Activated CD8-positive, alpha-beta memory T cell treated with anti-CD3 and anti-CD28 coated beads, Interleukin-2, amount 50 U/mL, for 24 hours (primary cell): ENCODE measurements at regions not wholly inside any gene's neighbourhood (a gene's known extent, or its start where the extent isn't known, plus 50 kb on each side); places are given as distances from the start of the nearest gene placed in this dataset.
"Not testable (repeated sequence)": the region's sequence is repeated elsewhere in the genome, so short reads cannot be mapped to it uniquely, and the experiment has no call there.

ENCODE experiments used
- DNase-seq: peaks from one replicate; pipeline ENCODE4 v3.0.0-alpha.2; 2020; ENCODE audit errors: extremely low read depth

- DNase-seq = no peak
Observed at GRCh38 chr11:115606498-115607220, 102.4 kb upstream of the CADM1 start.

- DNase-seq = no peak
Observed at GRCh38 chr11:115605871-115606497, 101.8 kb upstream of the CADM1 start.

- DNase-seq = not testable (repeated sequence)
Observed at GRCh38 chr11:115605397-115605796, 101.2 kb upstream of the CADM1 start.

DNA sequence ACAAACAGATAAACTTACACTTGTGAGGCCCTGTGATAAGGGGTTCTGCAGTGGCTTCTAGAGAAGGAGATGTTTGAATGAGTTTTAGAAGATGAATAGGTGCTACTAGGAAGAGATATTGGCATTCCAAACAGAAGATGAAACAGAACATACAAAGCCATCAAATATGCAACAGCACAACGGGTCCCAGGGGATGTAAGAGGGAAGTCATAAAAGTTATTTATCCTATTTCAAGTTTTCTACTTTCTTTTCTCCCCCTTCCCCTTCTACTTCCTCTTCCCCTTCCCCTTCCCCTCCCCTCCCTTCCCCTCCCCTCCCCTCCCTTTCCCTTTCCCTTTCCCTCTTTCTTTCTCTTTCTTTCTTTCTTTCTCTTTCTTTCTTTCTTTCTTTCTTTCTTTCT is 94.9 kb upstream of the CADM1 start:
- no peak for DNase-seq

GRCh38 chr11:115598257-115598901 is 94.2 kb upstream of the CADM1 start:
- no peak for DNase-seq

DNA sequence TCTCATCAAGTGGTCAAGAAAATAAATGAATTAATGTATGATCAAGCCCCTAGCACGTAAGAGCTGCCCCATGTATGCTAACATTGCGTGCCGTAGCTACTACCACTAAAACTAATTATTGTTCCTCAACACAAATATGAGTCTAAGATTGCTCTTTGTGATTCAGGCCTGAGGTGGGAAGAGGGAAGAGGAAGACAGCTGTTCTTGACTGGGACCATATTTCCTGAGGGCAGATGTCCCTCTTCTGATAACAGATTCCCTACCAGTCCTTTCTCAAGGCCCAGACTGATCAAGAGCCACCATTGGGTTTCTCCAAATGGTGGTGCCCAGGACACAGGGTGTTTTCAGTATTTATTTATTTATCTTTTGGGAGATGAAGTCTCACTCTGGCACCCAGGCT is 87.2 kb upstream of the CADM1 start:
- DNase-seq = no peak

- DNase-seq = no peak
Observed at GRCh38 chr11:115590254-115590653, 86.0 kb upstream of the CADM1 start.

GRCh38 chr11:115587718-115588342 is 83.6 kb upstream of the CADM1 start:
- no peak for DNase-seq

DNA sequence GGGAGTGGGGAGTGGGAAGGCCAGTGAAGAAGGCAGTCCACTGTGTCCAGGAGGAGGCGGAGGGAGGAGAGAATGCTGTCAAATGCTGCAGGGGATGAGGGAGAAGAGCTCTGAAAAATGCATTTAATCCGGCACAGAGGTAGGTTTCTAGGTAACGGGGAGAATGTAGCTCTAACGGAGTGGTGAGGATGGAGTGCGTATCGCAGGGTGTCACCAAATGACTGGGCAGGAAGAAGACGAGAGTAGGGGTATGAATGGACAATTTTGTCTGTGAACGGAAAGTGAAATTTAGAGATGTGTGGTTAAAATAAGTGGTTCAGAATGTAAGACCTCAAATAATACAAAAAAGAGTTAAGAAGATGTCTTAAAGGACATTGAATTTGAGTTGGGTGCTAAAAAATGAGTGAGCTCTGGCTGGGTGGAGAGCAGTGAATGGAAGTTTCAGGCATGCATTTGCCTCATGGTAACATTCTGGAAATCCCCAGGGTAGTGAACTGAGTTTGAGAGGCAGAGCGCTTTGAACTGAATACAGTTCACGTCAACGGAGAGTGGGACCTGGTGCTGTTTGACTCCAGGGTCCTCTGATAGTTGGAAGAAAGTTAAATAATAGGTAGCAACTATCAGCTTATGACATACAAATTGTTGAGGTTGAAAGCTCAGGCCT is 81.3 kb upstream of the CADM1 start:
- DNase-seq = no peak

GRCh38 chr11:115581871-115582639 is 77.8 kb upstream of the CADM1 start:
- no peak for DNase-seq

DNA sequence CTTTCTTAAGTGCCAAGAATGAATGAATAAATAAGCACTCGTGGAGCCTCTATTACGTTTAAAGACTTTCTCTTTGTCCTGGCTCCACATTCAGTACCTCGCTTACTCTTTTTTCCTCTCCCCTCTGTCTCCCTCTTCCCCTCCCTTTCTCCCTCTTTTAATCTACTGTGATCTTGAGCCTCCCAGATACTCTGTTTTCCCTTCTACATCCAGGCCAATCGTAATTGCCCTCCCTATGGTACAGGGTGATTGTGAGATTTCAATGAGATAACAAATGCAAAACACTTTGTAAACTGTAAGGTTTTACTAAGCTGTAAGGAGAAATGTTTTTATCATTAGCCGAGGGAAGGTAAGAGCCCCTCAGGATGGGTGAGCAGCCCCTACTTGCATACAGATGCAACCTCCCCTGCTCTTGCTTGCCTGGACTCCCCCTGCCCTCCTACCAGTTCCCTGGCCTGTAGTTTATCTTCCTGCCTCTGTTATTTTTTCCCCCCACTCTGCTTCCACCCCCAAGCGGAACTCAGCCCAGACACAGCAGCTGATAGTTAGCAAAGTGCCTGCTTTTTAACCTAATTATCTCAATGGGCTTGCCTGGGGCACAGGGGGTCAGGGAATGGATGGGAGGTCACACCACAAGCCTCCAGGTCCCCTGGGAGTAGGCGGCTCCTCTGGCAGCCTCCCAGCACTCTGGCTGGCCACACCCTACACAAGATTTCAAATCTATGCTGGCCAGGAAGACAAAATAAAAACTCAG is 76.9 kb upstream of the CADM1 start:
- DNase-seq = no peak

DNA sequence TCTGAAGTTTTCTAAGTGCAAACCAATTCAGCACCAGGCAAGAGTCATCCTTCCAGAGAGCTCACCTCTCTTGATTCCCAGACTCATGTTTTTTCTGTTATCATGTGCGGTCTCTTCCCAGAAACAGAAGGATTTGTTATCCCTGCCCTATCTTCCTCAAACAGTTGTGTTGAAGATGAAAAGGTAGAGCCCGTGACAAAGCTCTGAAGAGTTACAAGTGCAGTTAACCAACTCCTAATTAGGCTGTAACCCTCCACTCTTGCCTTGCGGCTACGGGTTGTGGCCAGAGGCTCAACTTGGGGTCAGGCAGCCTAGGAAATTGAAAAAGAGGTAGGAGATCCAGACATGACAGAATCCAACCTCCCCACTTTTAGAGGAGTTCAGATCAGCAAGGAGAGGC is 76.2 kb upstream of the CADM1 start:
- DNase-seq = no peak

DNA sequence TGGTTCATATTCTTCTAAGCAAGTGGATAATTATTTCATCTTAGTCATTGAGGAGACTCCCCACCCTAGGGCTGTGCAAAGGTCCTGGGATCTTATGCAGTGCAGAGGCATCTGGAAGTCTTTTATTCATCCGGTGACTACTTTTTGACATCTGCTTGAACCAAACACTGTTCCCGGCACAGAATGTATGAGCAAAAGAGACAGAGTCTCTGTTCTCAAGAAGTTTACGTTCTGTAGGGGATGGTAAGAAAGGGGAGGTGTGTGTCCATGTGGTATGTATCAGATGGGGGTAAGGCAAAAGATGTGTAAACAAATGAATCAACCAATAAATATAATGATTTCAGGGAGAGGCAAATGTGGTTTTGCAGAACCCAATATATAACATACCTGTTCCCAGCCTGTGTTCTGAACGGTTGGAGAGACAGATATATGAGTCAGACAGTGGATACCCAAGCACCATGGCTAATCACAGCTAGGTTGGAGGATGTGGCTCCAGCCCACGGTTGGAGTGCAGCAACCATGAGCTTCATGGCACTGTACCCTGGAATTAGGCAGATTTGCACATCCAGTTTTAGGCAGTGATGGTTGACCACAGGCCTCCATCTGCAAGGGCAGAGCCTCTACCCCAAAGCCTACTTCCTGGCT is 75.1 kb upstream of the CADM1 start:
- DNase-seq = no peak

GRCh38 chr11:115578275-115578674 is 74.1 kb upstream of the CADM1 start:
- DNase-seq = no peak

DNA sequence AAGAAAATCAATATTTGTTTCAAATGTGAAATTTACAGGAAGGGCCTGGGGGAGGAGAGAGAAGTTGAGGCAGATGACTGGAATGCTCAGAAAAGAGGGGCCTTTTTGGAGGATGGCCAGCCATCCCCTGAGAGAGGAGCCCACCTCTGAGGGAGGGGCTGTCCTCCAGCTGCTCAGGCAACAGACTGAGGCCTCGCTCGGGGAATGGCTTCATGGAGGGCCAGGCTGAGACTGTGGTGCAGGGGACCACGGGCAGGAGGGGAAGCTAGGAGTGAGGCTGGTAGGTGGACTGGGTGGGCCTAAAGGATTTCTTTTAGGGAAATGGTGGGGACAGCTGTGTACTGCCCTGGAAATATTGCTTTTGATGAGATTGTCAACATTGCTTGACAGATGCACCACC is 73.5 kb upstream of the CADM1 start:
- no peak for DNase-seq

DNA sequence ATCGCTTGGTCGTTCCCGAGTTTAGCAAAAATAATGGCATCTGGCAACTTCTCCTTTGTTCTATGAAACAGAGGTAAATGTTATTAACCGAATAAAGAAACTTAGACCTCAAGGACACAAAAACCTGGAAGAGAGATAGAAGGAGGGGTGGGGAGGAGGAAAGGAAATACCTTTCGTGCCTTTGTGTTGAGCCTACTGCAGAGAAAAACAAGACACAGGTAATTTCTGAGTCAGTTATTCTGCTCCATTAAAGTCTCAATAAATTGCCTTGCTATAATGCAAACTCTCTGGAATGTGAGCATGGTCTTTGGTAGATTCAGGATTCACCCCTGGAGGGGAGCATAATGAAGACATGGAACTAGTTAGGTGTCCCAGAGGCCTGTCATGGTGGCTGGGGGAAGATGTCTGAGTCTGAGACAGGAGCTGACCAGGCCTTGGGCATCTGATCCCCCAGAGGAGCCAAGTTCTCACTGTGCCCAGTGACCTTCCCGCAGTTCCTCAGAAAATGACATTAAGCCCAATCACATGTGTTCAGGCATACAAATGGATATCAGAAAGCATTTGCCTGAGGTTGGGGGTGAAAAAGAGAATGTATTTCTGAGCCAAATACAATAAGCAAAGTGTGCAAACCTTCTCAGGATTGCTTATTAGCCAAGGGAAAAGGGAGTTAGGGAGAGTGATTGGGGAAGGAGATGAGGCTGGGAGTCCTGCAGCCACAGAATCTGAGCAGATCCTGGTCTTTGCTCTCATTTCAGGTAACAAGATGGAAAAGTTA is 72.6 kb upstream of the CADM1 start:
- no peak for DNase-seq

DNA sequence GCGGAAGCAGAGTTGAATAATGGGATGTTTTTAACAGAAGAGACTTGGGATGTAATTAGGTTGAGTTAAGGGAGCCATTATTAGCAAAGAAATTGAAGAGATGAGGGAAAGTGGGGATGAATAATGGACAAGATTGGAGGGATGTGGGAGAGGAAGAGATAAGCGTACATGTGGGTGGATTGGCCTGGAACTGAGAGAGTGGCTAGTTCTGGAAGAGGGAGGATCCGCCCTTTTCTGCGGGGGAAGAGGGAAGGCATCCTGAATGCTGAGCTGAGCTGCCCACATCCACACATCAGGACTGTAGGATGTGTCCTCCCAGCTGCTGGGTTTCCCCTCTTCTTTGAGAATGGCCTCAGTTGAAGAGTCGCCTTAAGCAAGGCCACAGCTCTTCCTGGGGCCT is 68.3 kb upstream of the CADM1 start:
- DNase-seq = no peak

- DNase-seq = no peak
Observed at GRCh38 chr11:115566180-115566764, 62.1 kb upstream of the CADM1 start.

DNA sequence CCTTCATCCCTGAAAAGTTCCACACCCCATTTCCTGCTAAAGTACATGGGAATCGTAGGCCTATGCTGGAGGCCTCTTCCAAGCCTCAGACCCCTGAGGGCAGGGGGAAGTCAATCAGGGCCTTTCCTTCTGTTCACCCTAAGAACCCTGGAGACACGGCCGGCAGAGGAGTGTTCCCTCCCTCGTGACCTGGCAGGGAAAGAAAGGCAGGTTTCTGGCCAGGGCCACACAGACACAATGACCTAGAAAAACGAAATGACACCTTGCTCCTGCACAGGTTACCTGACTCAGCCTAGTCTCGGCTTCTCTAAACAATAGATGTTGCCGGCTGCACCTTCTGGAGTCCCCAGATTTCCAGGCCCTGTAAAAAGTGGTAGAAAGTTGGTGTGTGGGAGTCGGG is 60.6 kb upstream of the CADM1 start:
- no peak for DNase-seq
